HUES64 (cell line): ENCODE measurements at regions not wholly inside any gene's neighbourhood (a gene's known extent, or its start where the extent isn't known, plus 50 kb on each side); places are given as distances from the start of the nearest gene placed in this dataset.
"Not testable (repeated sequence)": the region's sequence is repeated elsewhere in the genome, so short reads cannot be mapped to it uniquely, and the experiment has no call there.

Experiments used
- H3K27ac ChIP-seq: 2 replicates; pipeline ENCODE4 v1.7.0; 2013; ENCODE audit warnings: low read depth, low read length, inconsistent platforms
- H3K27me3 ChIP-seq: 2 replicates; pipeline ENCODE4 v1.6.1; 2013; ENCODE audit warnings: mild to moderate bottlenecking, low read length; ENCODE audit not compliant: insufficient read depth
- H3K36me3 ChIP-seq: 2 replicates; pipeline ENCODE4 v1.6.1; 2013; ENCODE audit warnings: mild to moderate bottlenecking, low read length; ENCODE audit not compliant: insufficient read depth
- H3K4me1 ChIP-seq: 2 replicates; pipeline ENCODE4 v1.6.1; 2013; ENCODE audit warnings: mild to moderate bottlenecking, low read length, moderate library complexity; ENCODE audit not compliant: insufficient read depth
- H3K4me3 ChIP-seq: 2 replicates; pipeline ENCODE4 v1.5.1; 2013; ENCODE audit warnings: mild to moderate bottlenecking, low read length, moderate library complexity
- H3K9ac ChIP-seq: 2 replicates; pipeline ENCODE4 v1.6.1; 2013; ENCODE audit warnings: mild to moderate bottlenecking, low read depth, low read length
- H3K9me3 ChIP-seq: 2 replicates; pipeline ENCODE4 v1.6.1; 2013; ENCODE audit warnings: low read depth, low read length; ENCODE audit not compliant: insufficient read depth
- WGBS: fragments of 150-250, 120-280 bp; methylation state at CpG from one replicate; pipeline ENCODE4 v1.1.7; 2013; ENCODE audit warnings: missing lambda C conversion rate; 5-methylcytosine and 5-hydroxymethylcytosine counted together

- no peak overlapping the region for H3K4me3 ChIP-seq
- peaks cover 13% of the 10 kb centered on the region; the same call in 1 of the 2 replicates for H3K4me1 ChIP-seq
- no peaks in the 10 kb centered on the region for H3K36me3 ChIP-seq
- WGBS, result 78% methylated on average over 1 of the region's 1 CpG
- no peaks in the 10 kb centered on the region for H3K27me3 ChIP-seq
- H3K9me3 ChIP-seq, result no peaks in the 10 kb centered on the region
- H3K9ac ChIP-seq, result no peak overlapping the region
- no peak overlapping the region; the same call in 1 of the 2 replicates for H3K27ac ChIP-seq
Observed at GRCh38 chr12:73950507-73950906, 587.1 kb upstream of the ATXN7L3B start.

GRCh38 chr12:73951956-73952703 is 585.5 kb upstream of the ATXN7L3B start:
- WGBS, result 90% methylated on average over 3 of the region's 3 CpGs
- Histone ChIP-seq H3K27me3 (no peaks in the 10 kb centered on the region), H3K4me3 (no peak overlapping the region), H3K36me3 (no peaks in the 10 kb centered on the region), H3K9me3 (no peaks in the 10 kb centered on the region), H3K9ac (no peak overlapping the region), H3K27ac (no peak overlapping the region), H3K4me1 (peaks cover 13% of the 10 kb centered on the region; the same call in 1 of the 2 replicates)

GRCh38 chr12:73964641-73965040 is 573.0 kb upstream of the ATXN7L3B start:
- H3K9ac ChIP-seq, result no peak overlapping the region
- no peaks in the 10 kb centered on the region for H3K36me3 ChIP-seq
- H3K4me3 ChIP-seq, result no peak overlapping the region
- no peak overlapping the region for H3K27ac ChIP-seq
- no peaks in the 10 kb centered on the region for H3K4me1 ChIP-seq
- H3K9me3 ChIP-seq, result no peaks in the 10 kb centered on the region
- no peaks in the 10 kb centered on the region for H3K27me3 ChIP-seq
- 94% methylated on average over 3 of the region's 3 CpGs for WGBS

GRCh38 chr12:73973486-73973885 is 564.1 kb upstream of the ATXN7L3B start:
- no peak overlapping the region for H3K4me3 ChIP-seq
- no peaks in the 10 kb centered on the region for H3K36me3 ChIP-seq
- peaks cover 4% of the 10 kb centered on the region; the same call in 1 of the 2 replicates for H3K4me1 ChIP-seq
- no peaks in the 10 kb centered on the region for H3K27me3 ChIP-seq
- H3K9me3 ChIP-seq, result no peaks in the 10 kb centered on the region
- 91% methylated on average over 1 of the region's 1 CpG for WGBS
- no peak overlapping the region for H3K27ac ChIP-seq
- H3K9ac ChIP-seq, result no peak overlapping the region

- no CpG with 5 or more reads among the region's 1 CpG for WGBS
- Histone ChIP-seq H3K27me3 (no peaks in the 10 kb centered on the region), H3K27ac (no peak overlapping the region), H3K4me1 (no peaks in the 10 kb centered on the region), H3K36me3 (no peaks in the 10 kb centered on the region), H3K9ac (no peak overlapping the region), H3K9me3 (no peaks in the 10 kb centered on the region), H3K4me3 (no peak overlapping the region)
Observed at GRCh38 chr12:73984552-73984951, 553.1 kb upstream of the ATXN7L3B start.

- WGBS, result no CpG with 5 or more reads among the region's 3 CpGs
Observed at GRCh38 chr12:73991138-73991537, 546.5 kb upstream of the ATXN7L3B start.

GRCh38 chr12:73998894-73999293 is 538.7 kb upstream of the ATXN7L3B start:
- H3K4me3 ChIP-seq, result no peak overlapping the region
- no peaks in the 10 kb centered on the region for H3K27me3 ChIP-seq
- H3K9me3 ChIP-seq, result no peaks in the 10 kb centered on the region
- 80% methylated on average over 1 of the region's 1 CpG for WGBS
- no peaks in the 10 kb centered on the region for H3K4me1 ChIP-seq
- no peak overlapping the region for H3K9ac ChIP-seq
- no peak overlapping the region for H3K27ac ChIP-seq
- H3K36me3 ChIP-seq, result no peaks in the 10 kb centered on the region

More at GRCh38 chr12:73991138-73991537, 546.5 kb upstream of the ATXN7L3B start:
- Histone ChIP-seq H3K27me3 (no peaks in the 10 kb centered on the region), H3K4me3 (no peak overlapping the region), H3K9me3 (no peaks in the 10 kb centered on the region), H3K36me3 (no peaks in the 10 kb centered on the region), H3K4me1 (no peaks in the 10 kb centered on the region), H3K27ac (no peak overlapping the region), H3K9ac (no peak overlapping the region)

- no peak overlapping the region for H3K9ac ChIP-seq
- 96% methylated on average over 3 of the region's 5 CpGs for WGBS
- H3K9me3 ChIP-seq, result no peaks in the 10 kb centered on the region
- no peak overlapping the region for H3K27ac ChIP-seq
- H3K36me3 ChIP-seq, result no peaks in the 10 kb centered on the region
- H3K4me1 ChIP-seq, result no peaks in the 10 kb centered on the region; the same call in 1 of the 2 replicates
- no peaks in the 10 kb centered on the region for H3K27me3 ChIP-seq
- no peak overlapping the region for H3K4me3 ChIP-seq
Observed at GRCh38 chr12:74015118-74015517, 522.5 kb upstream of the ATXN7L3B start.

GRCh38 chr12:74016324-74016723 is 521.3 kb upstream of the ATXN7L3B start:
- WGBS, result 96% methylated on average over 4 of the region's 5 CpGs
- H3K4me1 ChIP-seq, H3K9ac ChIP-seq, H3K36me3 ChIP-seq, H3K27ac ChIP-seq, H3K4me3 ChIP-seq, H3K9me3 ChIP-seq, H3K27me3 ChIP-seq: not testable (repeated sequence)

- WGBS, result no CpG with 5 or more reads among the region's 1 CpG
- no peak overlapping the region for H3K9ac ChIP-seq
- no peak overlapping the region for H3K27ac ChIP-seq
- no peaks in the 10 kb centered on the region for H3K36me3 ChIP-seq
- H3K4me1 ChIP-seq, result no peaks in the 10 kb centered on the region; the same call in 1 of the 2 replicates
- H3K27me3 ChIP-seq, result no peaks in the 10 kb centered on the region
- no peak overlapping the region for H3K4me3 ChIP-seq
- H3K9me3 ChIP-seq, result no peaks in the 10 kb centered on the region
Observed at GRCh38 chr12:74018849-74019248, 518.8 kb upstream of the ATXN7L3B start.

GRCh38 chr12:74021937-74022336 is 515.7 kb upstream of the ATXN7L3B start:
- Histone ChIP-seq H3K27me3 (no peaks in the 10 kb centered on the region), H3K4me1 (no peaks in the 10 kb centered on the region; the same call in 1 of the 2 replicates), H3K9me3 (no peaks in the 10 kb centered on the region), H3K9ac (no peak overlapping the region), H3K27ac (no peak overlapping the region), H3K4me3 (no peak overlapping the region), H3K36me3 (no peaks in the 10 kb centered on the region)
- WGBS, result 16% methylated on average over 8 of the region's 9 CpGs
